Fibroblast of lung (primary cell): ENCODE measurements at regions not wholly inside any gene's neighbourhood (a gene's known extent, or its start where the extent isn't known, plus 50 kb on each side); places are given as distances from the start of the nearest gene placed in this dataset.

Source experiments
- EZH2 ChIP-seq: IDR thresholded peaks from 2 replicates; pipeline ENCODE4 v1.5.1; 2012; ENCODE audit warnings: low read length, control low read depth, mild to moderate bottlenecking; ENCODE audit errors: missing control alignments
- TF ChIP-seq, protein P1 (sequence below), 2 donors: IDR thresholded peaks in 1 of 2; conservative IDR thresholded peaks in 1 of 2; 1 replicate in 1 of 2; 2 replicates in 1 of 2; pipeline ENCODE4 v1.5.1; 2011 to 2012; ENCODE audit warnings: low read length in 2 of 2, control low read depth in 1 of 2, inconsistent platforms in 1 of 2, low read depth in 1 of 2, mild to moderate bottlenecking in 1 of 2

DNA sequence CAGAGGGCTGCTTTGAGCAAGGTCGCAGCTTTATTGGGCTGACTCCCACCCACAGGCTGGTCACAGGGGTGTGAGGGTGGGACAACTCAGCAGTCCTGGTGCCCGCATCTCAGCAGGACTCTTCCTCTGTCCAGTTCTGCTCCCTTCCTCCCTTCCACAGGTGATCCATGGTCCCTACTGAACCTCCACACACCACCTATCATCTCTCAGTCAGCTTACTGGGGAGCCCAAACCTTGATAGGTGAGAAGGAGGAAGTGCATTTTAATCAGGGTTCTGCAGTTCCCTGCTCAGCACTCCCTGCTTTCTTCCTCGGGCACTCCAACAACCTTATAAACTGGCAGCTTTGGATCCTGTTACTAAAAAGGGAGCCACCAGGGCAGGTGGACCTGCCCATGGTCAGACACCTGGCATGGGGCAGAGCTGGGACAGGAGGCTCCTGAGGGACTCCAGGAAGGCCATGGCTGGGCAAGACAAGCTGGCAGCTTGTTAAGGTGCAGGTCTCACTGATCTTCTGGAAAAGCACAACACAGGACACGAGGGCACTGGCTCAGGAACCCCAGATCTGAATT lies 664.6 kb downstream of the BCL11B start:
- TF ChIP-seq, protein P1, sequence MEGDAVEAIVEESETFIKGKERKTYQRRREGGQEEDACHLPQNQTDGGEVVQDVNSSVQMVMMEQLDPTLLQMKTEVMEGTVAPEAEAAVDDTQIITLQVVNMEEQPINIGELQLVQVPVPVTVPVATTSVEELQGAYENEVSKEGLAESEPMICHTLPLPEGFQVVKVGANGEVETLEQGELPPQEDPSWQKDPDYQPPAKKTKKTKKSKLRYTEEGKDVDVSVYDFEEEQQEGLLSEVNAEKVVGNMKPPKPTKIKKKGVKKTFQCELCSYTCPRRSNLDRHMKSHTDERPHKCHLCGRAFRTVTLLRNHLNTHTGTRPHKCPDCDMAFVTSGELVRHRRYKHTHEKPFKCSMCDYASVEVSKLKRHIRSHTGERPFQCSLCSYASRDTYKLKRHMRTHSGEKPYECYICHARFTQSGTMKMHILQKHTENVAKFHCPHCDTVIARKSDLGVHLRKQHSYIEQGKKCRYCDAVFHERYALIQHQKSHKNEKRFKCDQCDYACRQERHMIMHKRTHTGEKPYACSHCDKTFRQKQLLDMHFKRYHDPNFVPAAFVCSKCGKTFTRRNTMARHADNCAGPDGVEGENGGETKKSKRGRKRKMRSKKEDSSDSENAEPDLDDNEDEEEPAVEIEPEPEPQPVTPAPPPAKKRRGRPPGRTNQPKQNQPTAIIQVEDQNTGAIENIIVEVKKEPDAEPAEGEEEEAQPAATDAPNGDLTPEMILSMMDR (conservative IDR thresholded peaks at IDR 0.05 in 1 of 2, IDR thresholded peaks at IDR 0.05 in 1 of 2; ENCODE audit: low read depth in 1 of 2, low read length in 2 of 2), result no peak
- no peak for TF ChIP-seq EZH2
